NCI-H146 treated with DMSO at 0.1 percent for 48 hours (cell line): ENCODE measurements at regions not wholly inside any gene's neighbourhood (a gene's known extent, or its start where the extent isn't known, plus 50 kb on each side); places are given as distances from the start of the nearest gene placed in this dataset.
"Not testable (repeated sequence)": the region's sequence is repeated elsewhere in the genome, so short reads cannot be mapped to it uniquely, and the experiment has no call there.

Experiments
- DNase-seq: peaks from one replicate; lab custom pipeline; 2025; ENCODE audit not compliant: unreplicated experiment; lab: John Stamatoyannopoulos, UW

GRCh38 chr17:13099089-13099735 is 81.4 kb upstream of the ELAC2 start:
- no peak for DNase-seq

- no peak for DNase-seq
These were observed 78.5 kb upstream of the ELAC2 start for GRCh38 chr17:13096291-13096690.

DNA sequence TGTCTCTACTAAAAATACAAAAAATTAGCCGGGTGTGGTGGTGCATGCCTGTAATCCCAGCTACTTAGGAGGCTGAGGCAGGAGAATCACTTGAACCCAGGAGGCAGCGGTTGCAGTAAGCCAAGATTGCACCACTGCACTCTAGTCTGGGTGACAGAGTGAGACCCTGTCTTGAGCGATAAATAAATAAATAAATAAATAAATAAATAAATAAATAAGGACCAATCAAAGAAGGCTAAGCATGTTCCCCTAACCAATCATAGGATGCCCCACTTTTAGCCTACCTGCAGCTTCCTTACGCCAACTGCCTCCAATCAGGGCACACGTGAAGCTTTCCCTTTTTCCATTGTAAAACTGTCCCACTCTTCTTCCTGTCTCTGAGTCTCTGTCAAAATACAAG is 74.2 kb upstream of the ELAC2 start:
- DNase-seq: not testable (repeated sequence)

DNA sequence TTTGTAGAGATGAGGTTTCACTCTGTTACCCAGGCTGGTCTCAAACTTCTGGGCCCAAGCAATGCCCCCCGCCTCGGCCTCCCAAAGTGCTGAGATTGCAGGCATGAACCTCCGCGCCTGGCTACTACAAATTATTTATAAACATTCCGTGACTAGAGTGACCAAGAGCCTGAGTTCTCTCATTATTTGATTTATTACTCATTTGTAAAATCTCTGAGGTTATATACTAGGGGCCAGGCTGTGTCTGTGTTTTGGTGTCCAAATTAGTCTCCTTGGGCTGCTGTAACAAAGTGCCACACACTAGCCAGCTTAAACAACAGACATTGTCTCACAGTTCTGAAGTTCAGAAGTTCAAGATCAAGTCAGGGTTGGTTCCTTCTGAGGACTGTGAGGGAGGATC is 70.8 kb upstream of the ELAC2 start:
- no peak for DNase-seq

- DNase-seq: no peak
These were observed 70.0 kb upstream of the ELAC2 start for GRCh38 chr17:13087802-13088201.

GRCh38 chr17:13086142-13086769 is 68.4 kb upstream of the ELAC2 start:
- no peak for DNase-seq

DNA sequence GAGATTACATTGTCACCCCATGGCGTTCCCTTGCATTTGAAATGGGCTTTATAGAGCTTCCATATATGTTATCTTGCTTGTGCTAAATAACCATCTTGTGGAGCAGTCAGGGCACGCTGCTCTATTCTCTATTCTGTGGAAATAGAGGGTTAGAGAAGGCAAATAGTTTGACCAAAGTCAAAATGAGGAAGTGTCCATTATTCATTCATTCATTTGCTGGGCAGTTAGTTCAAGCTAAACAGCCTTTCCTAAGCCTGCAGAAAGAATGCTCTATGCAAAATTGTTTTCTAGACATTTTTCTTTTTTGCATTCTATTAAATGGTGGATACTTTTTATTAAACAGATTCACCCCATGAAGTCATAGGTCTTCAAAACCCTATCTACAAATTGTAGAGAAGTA is 67.8 kb upstream of the ELAC2 start:
- DNase-seq: no peak

DNA sequence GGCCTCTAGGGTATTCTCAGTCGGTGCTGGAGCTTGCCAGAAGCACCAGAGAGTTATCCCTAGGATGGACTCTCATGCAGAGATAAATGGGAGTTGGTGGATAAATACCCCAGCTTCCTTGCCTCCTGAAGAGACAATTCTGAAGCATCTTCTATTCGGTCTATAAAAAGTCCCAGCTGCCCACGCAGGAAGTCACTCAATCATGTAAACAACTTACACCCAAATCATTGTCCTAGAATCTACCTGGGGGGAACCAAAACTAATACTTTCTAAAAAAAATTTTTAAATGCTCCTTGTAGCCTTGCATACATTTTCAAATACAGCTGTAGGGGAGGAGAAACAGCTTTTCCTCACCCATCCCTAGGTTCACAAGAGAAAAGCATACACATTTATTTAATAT is 66.6 kb upstream of the ELAC2 start:
- no peak for DNase-seq

DNA sequence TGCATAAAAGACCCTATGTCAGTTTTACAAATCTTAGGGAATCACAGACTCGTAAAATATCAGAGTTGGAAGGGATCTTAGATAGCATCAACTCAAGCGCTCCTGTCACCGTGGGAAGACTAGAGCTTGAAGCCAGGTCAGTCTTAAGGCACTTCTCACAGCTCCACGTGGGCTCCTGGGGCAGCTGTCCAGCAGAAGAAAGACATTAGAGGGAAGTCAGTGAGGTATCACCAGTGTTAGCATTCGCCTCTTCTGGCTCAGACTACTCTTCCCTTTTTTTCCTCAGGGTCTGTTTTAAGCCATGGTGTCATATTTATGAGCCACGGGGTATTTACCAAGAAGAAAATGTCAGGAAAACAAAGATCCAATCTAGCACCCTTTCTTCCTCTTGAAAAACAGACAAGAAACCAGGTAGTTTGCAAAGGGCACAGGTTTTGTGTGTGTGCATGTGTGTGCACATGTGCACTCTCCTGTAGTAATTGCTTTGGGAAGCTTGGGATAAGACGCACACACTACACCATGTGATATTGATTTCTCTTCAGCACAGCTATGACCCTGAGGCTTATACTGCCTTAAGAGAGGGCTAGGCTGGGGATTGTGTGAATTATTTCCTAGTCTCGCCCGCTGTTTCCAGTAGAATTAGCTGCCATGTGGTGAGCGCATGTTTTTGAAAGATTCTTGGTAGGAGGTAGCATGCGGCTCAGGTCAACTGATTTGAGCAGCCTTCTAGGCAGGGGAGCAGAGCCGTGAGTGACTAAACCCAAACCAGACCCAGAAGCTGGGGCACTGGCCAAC is 61.0 kb upstream of the ELAC2 start:
- DNase-seq: no peak

DNA sequence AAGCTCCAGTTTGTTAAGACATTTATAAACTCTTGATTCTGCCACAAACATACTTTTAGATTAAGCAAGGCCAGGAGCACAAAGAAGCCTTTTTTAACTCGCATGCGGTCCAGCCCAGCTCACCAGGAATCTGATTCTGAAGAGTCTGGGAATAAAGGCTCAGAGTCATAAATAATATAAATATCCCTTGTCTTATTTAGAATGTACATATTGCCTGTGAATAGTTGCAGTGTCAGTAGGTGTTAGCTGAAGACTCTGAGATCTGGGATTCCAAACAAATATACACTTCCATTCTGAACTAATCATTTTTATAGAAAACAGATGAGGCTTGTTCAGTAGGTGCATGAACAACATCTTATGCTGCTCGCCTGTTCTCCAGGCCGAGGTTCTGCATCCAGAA is 59.1 kb upstream of the ELAC2 start:
- no peak for DNase-seq

DNA sequence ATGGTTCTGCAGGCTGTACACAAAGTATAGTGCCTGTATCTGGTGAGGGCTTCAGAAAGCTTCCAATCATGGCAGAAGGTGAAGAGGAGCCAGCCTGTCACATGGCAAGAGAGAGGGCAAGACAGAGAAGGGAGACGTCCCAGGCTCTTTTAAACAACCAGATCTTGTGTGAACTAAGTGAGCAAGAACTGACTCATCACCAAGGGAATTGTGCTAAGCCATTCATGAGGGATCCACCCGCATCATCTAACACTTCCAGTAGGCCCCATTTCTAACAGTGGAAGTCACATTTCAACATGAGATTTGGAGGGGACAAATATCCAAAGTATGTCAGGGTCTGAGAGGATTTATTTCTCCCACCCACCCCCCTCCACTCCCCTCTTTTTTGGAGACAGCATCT is 56.2 kb upstream of the ELAC2 start:
- DNase-seq: no peak

DNA sequence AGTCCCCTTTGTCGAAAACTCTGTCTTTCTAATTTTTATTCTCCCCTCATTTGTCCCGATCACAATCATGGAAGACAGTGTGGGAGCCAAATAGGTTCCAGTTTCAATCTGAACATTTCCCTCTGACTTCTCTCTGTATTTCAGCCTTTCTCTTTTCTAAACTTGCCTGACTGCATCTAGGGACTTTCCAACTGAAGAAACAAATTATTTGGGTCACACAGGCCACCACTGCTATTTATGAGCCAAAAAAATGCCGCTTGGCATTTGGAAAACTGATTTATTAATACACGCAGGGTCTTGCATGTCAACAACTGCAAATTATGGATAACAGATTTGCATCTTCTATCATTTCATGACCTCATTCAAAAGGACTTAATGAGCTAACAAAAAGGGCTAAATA is 55.2 kb upstream of the ELAC2 start:
- no peak for DNase-seq

GRCh38 chr17:13070732-13071131 is 52.9 kb upstream of the ELAC2 start:
- no peak for DNase-seq

DNA sequence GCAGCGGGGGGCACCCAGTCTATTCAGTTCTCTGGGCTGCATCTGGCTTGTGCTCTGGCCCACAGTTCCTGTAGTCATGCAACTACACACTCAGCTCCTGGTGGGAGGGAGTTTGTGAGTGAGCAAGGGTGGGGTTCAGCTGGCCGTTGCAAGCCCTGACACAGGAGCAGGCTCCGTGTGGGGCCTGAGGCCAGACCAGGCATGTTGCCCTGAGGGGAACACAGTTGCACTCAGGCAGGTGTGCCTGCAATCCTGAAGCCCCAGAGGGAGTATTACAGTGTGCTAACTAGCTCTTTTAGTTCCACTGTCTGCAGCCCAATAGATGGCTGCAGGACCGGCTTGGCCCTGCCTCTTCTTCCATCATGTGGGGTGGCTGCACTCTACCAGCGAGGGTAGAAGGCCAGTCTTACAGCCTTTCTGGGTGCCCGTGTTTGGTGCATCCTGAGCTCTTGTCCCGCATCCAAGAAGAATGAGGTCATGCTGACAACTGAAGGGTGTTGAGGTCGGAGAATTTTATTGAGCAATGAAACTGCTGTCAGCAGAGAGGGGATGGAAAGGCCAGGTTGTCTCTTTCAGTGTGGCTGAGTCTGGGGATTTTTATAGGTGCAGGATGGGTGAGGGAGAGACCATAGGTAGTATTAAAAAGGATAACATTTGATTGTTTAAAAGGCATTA is 49.9 kb upstream of the ELAC2 start:
- DNase-seq: no peak
